ENCODE measurements at regions not wholly inside any gene's neighbourhood (a gene's known extent, or its start where the extent isn't known, plus 50 kb on each side); places are given as distances from the start of the nearest gene placed in this dataset.
A peak's percentile ranks its signal among the peaks of the same experiment; 100 is the strongest.

DNA sequence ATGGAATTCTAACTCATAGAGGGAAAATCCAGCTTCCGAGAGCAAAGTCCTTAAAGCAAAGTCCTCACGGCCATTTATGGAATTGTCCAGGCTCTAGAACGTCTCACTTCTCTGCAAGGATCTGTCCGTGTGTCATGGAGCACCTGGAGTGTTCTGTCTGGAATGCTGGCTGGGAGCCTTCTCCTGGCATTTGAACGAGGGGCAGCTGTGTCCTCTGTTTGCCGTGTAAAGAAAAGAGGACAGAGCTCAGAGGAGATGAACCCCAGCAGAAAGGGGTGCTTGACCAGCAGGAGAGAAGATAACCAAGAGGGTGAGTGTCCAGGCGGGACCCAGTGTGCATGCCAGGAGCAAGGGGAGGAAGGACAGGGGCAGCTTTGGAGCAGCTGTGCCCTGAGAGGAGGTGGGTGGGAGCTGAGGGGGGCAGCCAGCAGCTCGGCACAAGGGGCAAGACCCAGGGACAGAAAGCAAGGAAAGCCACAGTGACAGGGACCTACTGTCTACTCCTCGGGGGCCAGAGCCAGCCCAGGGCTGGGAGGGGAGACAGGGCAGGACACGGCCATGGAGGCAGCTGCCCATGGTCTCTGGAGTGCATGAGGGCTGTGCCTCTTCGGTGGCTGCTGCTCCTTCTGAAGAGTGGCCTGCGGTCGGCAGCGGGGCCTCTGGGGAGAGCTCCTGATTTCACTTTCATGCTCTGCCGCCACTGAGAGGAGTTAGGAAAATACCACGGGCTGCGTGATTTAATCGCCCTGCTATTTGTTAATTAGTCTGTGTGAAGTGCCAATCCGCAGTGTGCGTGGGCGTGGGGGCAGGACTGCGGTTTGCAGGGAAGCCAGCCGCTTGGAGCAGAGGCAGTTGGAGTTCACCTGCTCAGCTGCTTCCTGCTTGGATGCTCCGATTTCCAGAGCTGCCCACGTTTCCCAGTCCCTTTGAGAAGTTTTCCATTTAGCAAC is 149.3 kb upstream of the SHH start (continued):
- TF ChIP-seq PHF21A (CRISPR knock-in tag; IDR thresholded peaks at IDR 0.05) (no peak), ZNF569 (CRISPR knock-in tag; IDR thresholded peaks at IDR 0.05; ENCODE audit: borderline replicate concordance) (no peak), HOXA9 (CRISPR knock-in tag; IDR thresholded peaks at IDR 0.05; ENCODE audit: borderline replicate concordance) (no peak), NFKBIZ (CRISPR knock-in tag; IDR thresholded peaks at IDR 0.05) (no peak), ZBTB7B (CRISPR knock-in tag; IDR thresholded peaks at IDR 0.05) (no peak), SNAPC2 (CRISPR knock-in tag; IDR thresholded peaks at IDR 0.05) (no peak), ZNF556 (CRISPR knock-in tag; IDR thresholded peaks at IDR 0.05; ENCODE audit: borderline replicate concordance) (0 out of 2 replicates have a peak, but pooled peaks have one; percentile 24), ZNF660 (CRISPR knock-in tag; IDR thresholded peaks at IDR 0.05; ENCODE audit: borderline replicate concordance, low read depth) (no peak), SRSF4 (IDR thresholded peaks at IDR 0.05; ENCODE audit: low read depth, low read length, poor library complexity, severe bottlenecking) (no peak), ERF (CRISPR knock-in tag; IDR thresholded peaks at IDR 0.05) (no peak), RFXANK (CRISPR knock-in tag; IDR thresholded peaks at IDR 0.05) (no peak), ADNP (CRISPR knock-in tag; IDR thresholded peaks at IDR 0.05) (no peak), MAFG (CRISPR knock-in tag; IDR thresholded peaks at IDR 0.05) (no peak), ZSCAN12 (CRISPR knock-in tag; IDR thresholded peaks at IDR 0.05) (no peak), STAT5B (CRISPR knock-in tag; IDR thresholded peaks at IDR 0.05) (no peak), NFYC (CRISPR knock-in tag; IDR thresholded peaks at IDR 0.05) (no peak), EHMT2 (IDR thresholded peaks at IDR 0.05; ENCODE audit: borderline replicate concordance, low read depth, low read length) (no peak), IKZF4 (CRISPR knock-in tag; IDR thresholded peaks at IDR 0.05; ENCODE audit: borderline replicate concordance, low read depth, not compliant biosample characterization) (no peak), MTF1 (CRISPR knock-in tag; IDR thresholded peaks at IDR 0.05) (no peak), ZFYVE20 (CRISPR knock-in tag; IDR thresholded peaks at IDR 0.05; ENCODE audit: borderline replicate concordance, low read depth) (no peak), HES4 (CRISPR knock-in tag; IDR thresholded peaks at IDR 0.05; ENCODE audit: borderline replicate concordance) (no peak), ARNT2 (CRISPR knock-in tag; IDR thresholded peaks at IDR 0.05; ENCODE audit: low read depth) (no peak), PITX1 (CRISPR knock-in tag; IDR thresholded peaks at IDR 0.05) (no peak)
- TF ChIP-seq, protein P1, sequence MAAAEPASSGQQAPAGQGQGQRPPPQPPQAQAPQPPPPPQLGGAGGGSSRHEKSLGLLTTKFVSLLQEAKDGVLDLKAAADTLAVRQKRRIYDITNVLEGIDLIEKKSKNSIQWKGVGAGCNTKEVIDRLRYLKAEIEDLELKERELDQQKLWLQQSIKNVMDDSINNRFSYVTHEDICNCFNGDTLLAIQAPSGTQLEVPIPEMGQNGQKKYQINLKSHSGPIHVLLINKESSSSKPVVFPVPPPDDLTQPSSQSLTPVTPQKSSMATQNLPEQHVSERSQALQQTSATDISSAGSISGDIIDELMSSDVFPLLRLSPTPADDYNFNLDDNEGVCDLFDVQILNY (CRISPR knock-in tag; conservative IDR thresholded peaks at IDR 0.05) = no peak
- TF ChIP-seq, protein P2, sequence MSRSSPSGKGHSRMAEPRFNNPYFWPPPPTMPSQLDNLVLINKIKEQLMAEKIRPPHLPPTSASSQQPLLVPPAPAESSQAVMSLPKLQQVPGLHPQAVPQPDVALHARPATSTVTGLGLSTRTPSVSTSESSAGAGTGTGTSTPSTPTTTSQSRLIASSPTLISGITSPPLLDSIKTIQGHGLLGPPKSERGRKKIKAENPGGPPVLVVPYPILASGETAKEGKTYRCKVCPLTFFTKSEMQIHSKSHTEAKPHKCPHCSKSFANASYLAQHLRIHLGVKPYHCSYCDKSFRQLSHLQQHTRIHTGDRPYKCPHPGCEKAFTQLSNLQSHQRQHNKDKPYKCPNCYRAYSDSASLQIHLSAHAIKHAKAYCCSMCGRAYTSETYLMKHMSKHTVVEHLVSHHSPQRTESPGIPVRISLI (CRISPR knock-in tag; IDR thresholded peaks at IDR 0.05; ENCODE audit: borderline replicate concordance) = no peak
- TF ChIP-seq, protein P3, sequence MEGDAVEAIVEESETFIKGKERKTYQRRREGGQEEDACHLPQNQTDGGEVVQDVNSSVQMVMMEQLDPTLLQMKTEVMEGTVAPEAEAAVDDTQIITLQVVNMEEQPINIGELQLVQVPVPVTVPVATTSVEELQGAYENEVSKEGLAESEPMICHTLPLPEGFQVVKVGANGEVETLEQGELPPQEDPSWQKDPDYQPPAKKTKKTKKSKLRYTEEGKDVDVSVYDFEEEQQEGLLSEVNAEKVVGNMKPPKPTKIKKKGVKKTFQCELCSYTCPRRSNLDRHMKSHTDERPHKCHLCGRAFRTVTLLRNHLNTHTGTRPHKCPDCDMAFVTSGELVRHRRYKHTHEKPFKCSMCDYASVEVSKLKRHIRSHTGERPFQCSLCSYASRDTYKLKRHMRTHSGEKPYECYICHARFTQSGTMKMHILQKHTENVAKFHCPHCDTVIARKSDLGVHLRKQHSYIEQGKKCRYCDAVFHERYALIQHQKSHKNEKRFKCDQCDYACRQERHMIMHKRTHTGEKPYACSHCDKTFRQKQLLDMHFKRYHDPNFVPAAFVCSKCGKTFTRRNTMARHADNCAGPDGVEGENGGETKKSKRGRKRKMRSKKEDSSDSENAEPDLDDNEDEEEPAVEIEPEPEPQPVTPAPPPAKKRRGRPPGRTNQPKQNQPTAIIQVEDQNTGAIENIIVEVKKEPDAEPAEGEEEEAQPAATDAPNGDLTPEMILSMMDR (CRISPR knock-in tag; IDR thresholded peaks at IDR 0.05) = no peak

Data from HepG2 (cell line).